ENCODE measurements at regions not wholly inside any gene's neighbourhood (a gene's known extent, or its start where the extent isn't known, plus 50 kb on each side); places are given as distances from the start of the nearest gene placed in this dataset.
"Not testable (repeated sequence)": the region's sequence is repeated elsewhere in the genome, so short reads cannot be mapped to it uniquely, and the experiment has no call there.

DNA sequence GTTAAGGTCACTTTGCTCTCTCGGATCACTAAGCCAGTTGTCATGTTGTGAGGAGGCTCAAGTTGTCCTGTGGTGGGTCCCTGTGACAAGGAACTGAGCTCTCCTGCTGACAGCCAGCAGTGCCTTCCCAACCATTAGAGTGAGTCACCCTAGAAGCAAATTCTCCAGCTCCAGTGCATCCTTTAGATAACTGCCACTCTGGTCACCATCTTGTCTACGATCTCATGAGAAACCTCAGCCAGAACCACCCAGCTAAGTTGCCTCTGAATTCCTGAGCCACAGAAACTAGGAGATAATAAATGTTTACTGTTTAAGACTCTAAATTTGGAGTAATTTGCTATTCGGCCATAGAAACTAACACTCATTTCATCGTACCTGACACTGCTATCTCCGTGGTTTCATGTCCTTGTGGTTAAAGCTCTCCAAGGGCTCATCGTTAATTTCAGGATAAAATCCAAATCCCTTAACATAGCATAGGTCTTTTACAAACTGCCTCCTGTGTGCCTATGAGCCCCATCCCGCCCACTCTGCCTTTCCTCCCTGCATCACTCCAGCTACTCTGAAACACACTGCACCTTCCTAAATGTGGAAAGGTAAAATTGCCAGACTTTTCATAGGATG is 56.5 kb upstream of the WIPF3 start:
- ATAC-seq (ENCODE audit: low FRiP score in 2 of 2) (peak in 1 of 2 donors; percentile 7), DNase-seq (no peak)
- Histone ChIP-seq H3K4me1 (no peaks in the 10 kb centered on the region), H3K27ac (no peak overlapping the region), H3K4me3 (no peak overlapping the region), H3K9me3 (no peaks in the 10 kb centered on the region), H3K36me3 (no peaks in the 10 kb centered on the region), H3K27me3 (no peaks in the 10 kb centered on the region)
- no peak for TF ChIP-seq POLR2AphosphoS5 (IDR thresholded peaks at IDR 0.05)
- TF ChIP-seq, protein P1, sequence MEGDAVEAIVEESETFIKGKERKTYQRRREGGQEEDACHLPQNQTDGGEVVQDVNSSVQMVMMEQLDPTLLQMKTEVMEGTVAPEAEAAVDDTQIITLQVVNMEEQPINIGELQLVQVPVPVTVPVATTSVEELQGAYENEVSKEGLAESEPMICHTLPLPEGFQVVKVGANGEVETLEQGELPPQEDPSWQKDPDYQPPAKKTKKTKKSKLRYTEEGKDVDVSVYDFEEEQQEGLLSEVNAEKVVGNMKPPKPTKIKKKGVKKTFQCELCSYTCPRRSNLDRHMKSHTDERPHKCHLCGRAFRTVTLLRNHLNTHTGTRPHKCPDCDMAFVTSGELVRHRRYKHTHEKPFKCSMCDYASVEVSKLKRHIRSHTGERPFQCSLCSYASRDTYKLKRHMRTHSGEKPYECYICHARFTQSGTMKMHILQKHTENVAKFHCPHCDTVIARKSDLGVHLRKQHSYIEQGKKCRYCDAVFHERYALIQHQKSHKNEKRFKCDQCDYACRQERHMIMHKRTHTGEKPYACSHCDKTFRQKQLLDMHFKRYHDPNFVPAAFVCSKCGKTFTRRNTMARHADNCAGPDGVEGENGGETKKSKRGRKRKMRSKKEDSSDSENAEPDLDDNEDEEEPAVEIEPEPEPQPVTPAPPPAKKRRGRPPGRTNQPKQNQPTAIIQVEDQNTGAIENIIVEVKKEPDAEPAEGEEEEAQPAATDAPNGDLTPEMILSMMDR (IDR thresholded peaks at IDR 0.05) = no peak
- no peak for TF ChIP-seq EP300 (IDR thresholded peaks at IDR 0.05)
- no peak for TF ChIP-seq POLR2A (IDR thresholded peaks at IDR 0.05)
- 84 to 87% methylated on average over 7 of the region's 7 CpGs for WGBS, 2 donors

DNA sequence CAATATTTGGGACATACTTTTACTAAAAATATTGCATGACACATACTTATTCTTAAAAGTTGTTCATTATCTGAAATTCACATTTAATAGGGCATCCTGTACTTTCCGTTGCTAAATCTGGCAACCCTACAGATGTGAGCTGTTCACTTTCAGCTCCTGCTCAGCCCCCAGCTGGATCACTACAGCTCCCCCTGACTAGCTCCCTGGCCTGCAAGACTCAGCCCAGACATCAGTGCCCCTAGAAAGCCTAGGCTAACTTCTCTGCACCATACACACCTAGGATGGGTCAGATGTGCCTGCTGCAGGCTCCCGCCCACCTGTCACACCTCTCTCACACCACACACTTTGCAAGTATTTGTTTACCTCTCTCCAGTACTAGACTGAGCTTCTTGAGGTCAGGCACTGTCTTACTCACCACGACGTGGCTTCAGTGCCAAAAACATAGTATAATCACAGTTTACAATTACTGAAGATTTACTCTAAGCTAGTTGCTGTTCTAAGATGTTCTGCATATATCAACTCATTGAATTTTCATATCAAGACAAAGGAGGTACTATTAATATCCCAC is 55.9 kb upstream of the WIPF3 start:
- not testable (repeated sequence) for H3K36me3 ChIP-seq; H3K27ac ChIP-seq; ATAC-seq (ENCODE audit: low FRiP score in 2 of 2); H3K4me3 ChIP-seq; DNase-seq; H3K27me3 ChIP-seq; H3K4me1 ChIP-seq; H3K9me3 ChIP-seq
- 58 to 61% methylated on average over 4 of the region's 4 CpGs for WGBS, 2 donors

DNA sequence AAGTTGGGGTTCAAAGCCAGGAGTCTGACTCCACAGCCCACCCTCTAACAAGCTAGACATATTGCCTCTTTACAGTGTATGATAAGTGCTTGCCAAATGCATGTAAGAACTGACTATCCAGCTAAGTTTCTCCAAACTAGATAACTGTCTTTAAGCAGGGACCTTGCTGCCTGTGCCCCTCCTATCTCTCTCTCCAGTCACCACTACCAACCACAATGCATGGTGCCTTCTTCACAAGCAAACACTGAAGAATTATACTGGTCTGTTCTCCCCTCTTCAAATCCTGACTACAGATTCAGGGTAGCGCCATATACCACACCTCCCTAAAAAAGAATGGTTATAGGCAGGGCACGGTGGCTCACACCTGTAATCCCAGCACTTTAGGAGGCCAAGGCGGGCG is 55.3 kb upstream of the WIPF3 start:
- DNase-seq; H3K9me3 ChIP-seq; H3K4me3 ChIP-seq; H3K27ac ChIP-seq; H3K27me3 ChIP-seq; ATAC-seq (ENCODE audit: low FRiP score in 2 of 2); H3K4me1 ChIP-seq; H3K36me3 ChIP-seq: not testable (repeated sequence)
- whole genome bisulfite sequencing, 2 donors = 94 to 100% methylated on average over 4 of the region's 4 CpGs

DNA sequence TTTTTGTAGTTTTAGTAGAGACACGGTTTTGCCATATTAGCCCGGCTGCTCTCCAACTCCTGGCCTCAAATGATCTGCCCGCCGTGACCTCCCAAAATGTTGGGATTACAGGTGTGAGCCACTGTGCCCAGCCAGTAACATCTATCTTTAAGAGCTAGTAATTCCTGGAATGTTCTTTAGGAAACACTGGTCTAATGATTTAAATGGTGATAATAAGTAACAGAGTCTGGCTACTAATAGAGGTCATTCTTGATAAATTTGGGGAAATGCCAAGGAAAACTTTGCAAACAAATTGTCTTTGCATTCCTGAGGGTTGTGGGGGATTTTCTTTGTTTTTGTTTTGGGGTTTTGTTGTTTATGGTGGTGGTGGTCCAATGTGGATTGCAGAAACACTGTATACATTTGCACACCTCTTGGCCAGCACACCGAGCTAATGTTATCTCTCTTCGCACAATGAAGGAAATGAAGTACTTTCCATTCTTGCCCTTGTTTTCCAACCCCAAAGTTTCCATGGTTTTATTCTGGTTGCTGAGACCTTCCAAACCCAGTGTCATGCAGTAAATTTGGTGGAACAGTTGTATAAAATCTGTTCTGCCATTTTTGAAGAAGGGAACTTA is 51.3 kb upstream of the WIPF3 start:
- Histone ChIP-seq H3K4me3 (no peak overlapping the region), H3K9me3 (no peaks in the 10 kb centered on the region), H3K27ac (no peak overlapping the region), H3K36me3 (no peaks in the 10 kb centered on the region), H3K4me1 (no peaks in the 10 kb centered on the region), H3K27me3 (no peaks in the 10 kb centered on the region)
- DNase-seq = no peak
- 65 to 78% methylated on average over 6 of the region's 6 CpGs for WGBS, 2 donors
- ATAC-seq (ENCODE audit: low FRiP score in 2 of 2) = no peak
- TF ChIP-seq, protein P1 (IDR thresholded peaks at IDR 0.05) = no peak
- no peak for TF ChIP-seq POLR2AphosphoS5 (IDR thresholded peaks at IDR 0.05)
- TF ChIP-seq POLR2A (IDR thresholded peaks at IDR 0.05) = no peak
- no peak for TF ChIP-seq EP300 (IDR thresholded peaks at IDR 0.05)

Small RNA genes lying in the stretch of these regions (small RNA-seq; reads per million reads assigned to genes)
- gene MIR550A3 (0 to 0.14 (median 0.09) reads per million in 4 donors), gene TMSB4XP3 (0 reads per million in 4 donors)
